GM21360 (cell line): ENCODE measurements at regions not wholly inside any gene's neighbourhood (a gene's known extent, or its start where the extent isn't known, plus 50 kb on each side); places are given as distances from the start of the nearest gene placed in this dataset.

Experiments
- ATAC-seq: cut with Tn5 transposase; IDR thresholded peaks from one replicate; pipeline ENCODE4 v1.9.1; 2021; ENCODE audit warnings: mild to moderate bottlenecking, moderate library complexity; ENCODE audit not compliant: unreplicated experiment

DNA sequence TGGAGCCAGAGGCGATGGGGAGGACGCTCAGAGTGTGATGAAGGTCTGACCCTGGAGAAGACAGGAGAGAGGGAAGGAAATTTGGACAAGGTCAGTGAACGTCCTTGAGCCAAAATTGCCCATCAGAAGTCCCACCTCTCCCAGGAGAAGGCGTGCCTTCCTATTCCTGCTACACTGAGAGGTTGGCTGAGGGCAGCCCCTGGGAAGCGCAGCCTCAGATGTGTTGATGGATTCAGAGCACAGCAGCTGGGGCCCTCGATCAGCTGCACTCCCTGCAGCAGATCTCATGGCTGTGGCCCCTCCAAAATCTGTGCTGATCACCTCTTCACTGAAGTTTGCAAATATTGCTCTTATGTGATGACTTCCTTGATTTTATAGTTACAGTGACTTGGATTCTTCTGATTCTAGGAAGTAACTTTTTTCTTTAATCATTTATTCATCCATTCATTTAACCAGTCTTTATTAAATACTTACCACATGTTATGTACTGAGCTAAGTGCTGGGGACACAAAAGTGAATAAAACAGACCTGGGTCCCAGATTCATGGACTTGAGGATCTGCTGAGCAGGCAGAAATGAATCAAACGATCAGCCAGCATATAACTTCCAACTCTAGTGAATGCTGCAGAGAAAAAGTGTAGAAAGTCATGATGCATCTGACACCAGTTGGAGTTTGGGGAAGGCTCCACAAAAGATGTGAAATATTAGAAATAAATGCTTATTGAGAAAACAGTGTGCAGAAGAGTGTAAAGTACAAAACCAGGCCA, 69.6 kb upstream of the ARMC2 start:
- ATAC-seq = no peak

DNA sequence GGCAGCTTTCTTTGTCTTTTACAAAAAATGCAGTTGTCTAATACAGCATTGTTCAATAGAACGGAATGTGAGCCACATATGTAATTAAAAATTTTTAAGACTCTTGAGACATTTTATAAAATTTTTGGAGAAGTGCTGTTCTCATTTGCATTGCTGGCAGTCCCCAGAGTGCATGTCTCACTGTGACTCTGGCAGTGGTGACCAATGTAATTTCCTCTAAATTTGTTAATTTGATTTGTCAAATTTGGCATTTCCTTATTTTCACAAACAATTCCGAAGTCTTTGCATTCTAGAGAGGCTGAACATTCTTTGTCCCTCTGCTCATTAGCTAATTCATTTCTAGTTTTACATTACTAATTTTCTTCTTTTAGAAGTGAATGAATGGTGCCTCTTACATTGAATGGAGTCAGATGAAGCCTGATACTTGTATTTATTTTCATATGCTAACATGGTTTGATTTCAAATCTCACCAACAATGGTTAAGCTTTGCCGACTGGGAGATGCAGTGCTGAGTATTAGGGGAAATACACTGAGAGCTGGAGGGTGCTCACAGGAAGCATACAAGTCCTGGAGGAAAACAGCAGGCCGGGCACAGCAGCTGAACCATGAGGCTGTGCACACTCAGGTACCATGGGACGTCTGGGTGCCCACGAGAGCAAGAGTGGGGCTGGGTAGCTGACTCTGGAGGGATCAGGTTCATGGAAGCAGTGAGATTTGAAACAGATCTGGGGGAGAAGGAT, 68.5 kb upstream of the ARMC2 start:
- no peak for ATAC-seq

DNA sequence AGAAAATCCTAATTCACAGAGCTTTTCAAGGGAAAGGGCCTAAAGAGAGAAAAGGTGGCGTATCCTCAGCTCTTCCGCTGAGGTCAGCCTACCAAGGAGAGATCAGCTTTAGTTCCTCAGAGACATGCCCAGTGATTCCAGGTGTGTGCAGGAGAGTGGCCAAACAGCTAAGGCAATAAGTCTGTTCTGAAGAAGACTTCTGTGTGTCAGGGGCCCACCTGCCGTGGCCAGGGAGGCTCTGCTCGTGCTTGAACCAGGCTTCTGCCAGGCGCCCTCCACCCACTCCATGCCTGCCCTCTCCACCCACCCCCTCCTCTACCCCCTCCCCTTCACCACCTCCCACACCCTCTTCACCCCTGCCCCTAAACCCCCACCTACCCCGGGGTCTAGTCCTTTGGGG, 67.4 kb upstream of the ARMC2 start:
- ATAC-seq = no peak

DNA sequence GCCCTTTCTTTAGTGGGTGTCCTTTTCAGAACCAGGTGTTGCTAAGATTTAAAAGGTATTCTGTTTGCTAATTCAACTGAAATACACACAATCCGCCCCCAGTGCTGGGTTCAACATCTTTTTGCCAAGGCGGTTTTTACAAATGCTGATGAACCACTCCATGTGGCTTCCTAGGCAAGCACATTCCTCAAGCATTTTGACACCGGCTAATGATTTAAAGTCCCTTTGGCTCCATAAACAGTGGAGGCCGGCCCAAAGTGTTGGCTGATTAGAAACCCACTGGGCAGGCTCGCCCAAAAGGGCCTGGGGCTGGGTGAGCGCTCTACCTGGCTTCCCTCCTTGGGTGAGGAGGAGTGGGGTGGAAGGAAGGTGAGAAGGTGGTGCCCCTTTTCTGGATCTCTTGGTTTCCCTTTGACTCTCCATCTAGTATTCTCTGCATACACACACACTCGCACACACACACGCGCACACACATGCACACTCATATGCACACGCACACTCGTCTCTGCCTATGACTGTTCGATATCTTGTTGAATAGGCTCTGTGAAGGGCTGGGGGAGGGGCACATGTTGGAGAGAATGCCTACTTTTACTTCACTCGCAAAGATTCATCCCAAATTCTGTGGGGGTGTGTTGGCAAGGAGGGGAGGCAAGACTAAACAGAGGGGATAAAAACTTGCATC, 66.7 kb upstream of the ARMC2 start:
- ATAC-seq = no peak

DNA sequence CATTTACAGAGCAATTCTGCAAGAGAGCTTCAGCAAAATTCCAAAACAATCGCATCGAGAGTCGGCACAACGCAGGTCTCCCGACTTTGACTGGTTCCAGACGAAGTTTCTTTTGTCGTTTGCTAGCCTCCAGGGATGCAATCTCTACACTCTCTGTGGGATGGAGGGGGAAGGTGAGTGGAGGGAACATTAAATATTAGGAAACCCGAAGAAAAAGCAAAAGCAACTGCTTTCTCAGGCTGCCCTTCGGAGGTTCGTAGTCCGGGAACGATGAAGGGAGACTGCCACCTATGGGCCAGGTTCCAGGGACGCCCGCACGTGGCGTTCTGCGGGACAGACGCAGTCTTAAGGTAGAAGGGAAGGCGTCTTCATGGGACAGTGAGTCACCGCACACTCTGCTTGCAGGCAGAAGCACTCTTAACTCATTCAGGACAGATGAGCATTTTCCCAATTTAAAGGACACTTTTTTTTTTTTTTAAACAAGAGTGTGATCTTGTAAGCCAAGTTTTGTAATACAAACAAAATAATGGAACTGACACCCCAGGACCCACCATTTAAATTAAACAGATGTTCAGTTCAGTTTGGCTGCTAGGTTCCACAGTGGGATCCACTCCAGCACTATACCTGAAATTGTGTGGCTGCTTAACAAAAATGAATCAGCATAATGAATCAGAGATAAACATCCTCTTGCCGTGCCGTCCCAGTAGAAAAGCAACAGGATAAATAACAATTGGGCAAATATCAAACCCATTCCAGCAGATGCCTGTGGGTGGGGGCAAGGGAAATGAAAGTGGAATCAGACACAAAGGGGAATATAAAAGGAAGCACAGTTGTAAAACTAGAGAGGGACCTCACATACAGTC, 65.8 kb upstream of the ARMC2 start:
- peak; percentile 78 for ATAC-seq

DNA sequence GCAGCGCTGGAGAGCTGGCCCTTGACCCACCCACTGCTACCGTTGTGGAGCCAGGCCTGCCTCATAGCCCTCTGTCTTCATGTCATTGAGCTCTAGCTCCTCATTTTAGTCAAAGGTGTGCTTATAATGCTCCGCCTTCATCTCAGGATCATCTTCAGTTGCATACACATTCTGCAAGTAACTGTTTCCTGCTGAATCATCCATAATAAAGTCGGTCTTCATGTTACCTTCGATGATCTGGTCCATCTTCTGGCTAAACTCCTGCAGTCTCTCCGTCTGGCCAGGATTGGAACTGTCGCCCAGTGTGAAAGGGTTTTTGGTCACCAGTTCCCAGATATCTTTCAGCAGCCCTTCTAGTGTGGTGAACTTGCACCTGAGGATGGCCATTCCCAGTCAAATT, 62.6 kb upstream of the ARMC2 start:
- no peak for ATAC-seq

DNA sequence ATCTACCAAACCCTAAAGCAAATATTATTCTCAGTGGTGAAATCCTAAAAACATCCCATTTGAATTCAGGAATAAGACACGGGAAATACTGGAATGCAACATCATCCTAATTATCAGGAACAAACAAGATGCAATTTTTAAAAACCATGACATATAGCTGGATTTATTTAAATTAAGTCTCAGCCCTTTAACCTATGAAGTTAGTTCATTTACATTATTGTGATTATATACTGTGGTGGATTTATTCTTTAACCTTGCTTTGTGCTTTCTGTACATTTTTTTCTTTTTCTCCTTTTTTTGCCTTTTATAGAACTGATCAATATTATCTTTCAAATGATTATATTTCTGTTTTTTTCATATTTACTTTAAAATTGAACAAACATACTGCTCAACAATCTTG, 59.8 kb upstream of the ARMC2 start:
- ATAC-seq = no peak

DNA sequence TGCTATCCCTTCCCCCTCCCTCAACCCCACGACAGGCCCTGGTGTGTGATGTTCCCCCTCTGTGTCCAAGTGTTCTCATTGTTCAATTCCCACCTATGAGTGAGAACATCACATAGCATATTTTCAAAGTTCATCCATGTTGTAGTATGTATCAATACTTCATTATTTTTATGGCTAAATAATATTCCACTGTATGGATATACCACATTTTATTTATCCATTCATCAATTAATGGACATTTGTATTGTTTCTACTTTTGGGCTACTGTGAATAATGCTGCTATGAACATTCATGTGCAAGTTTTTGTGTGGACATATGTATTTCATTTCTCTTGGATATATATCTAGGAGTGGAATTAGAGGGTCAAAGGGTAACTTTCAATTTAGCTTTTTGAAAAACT, 58.7 kb upstream of the ARMC2 start:
- no peak for ATAC-seq

DNA sequence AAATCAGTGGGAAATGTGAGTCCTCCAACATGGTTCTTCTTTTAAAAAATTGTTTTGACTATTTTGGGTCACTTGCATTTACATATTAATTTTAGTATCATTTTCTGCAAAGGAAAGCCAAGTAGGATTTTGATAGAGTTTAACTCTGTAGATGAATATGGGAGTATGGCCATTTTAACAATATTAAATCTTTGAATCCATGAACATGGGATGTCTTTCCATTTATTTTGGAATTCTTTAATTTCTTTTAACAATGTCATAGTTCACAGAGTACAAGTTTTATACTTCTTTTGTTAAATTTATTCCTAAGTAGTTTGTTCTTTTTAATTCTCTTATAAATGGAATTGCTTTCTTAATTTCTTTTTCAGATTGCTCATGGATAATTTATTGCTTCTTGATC, 56.5 kb upstream of the ARMC2 start:
- no peak for ATAC-seq

DNA sequence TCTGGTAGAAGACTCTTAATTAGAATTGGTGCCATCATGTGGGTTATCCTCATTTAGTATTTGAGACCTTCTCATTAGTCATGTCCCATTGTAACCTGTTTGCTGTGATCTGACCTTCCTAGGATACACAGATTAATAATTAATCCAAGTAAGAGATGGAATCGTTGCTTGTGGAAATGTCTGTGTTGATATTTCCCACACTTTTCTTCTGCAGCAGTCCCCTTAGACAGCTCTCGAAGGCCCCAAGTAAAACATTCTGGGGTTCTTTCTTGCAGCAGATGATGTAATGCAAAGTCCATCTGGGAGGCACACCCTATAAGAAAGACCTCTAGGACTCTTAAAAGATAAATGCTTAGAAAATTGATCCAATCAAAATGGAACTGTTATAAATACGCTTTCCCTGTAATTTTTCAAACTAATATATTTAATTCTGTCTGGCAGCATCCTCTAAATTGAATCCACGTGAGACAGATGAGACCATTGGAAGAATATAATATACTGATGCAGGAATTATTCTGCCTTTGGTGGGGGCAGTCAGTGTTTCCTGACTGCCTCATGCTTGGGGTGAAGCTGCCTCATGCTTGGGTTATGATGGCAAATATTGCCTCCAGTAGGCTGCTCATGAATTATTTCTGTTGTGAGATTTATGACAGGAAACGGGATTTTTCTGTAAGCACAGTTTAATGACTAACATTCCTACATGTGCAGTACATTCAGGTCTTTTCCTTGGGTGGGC, 54.5 kb upstream of the ARMC2 start:
- no peak for ATAC-seq

DNA sequence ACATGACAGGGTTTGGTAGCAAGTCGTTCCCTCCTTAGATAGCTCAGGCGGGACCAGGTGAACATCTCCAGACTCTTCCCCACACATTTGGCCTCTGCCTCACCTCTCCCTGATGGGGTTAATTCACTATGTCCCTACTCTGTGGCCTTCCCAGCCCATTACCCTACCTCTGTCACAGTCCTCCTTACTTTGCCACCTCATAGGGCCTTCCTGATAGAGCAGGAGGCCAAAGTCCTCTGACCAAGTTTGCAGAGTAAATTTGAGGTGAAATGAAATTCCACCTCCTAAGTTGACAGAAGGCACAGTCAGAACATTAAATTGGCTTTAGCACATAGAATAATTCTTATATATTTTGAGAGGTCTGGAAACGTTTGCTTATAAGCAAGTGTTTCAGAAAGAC, 53.1 kb upstream of the ARMC2 start:
- ATAC-seq = no peak

DNA sequence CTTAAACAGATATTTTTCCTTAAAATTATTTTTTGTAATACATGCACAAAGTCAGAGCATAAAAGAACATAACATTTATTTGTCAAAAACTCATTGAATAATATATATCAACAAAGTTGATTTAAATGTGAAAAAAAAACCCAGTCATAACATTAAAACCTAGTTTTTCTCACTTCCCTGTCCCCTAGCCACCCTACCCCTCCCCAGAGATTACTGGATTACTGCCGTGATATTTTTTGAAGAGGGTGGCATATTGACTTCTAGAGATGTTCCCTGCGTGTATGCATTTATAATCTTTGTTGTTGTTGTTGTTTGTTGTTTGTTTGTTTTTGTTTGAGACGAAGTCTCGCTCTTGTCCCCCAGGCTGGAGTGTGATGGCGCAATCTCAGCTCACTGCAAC, 52.4 kb upstream of the ARMC2 start:
- ATAC-seq = no peak

DNA sequence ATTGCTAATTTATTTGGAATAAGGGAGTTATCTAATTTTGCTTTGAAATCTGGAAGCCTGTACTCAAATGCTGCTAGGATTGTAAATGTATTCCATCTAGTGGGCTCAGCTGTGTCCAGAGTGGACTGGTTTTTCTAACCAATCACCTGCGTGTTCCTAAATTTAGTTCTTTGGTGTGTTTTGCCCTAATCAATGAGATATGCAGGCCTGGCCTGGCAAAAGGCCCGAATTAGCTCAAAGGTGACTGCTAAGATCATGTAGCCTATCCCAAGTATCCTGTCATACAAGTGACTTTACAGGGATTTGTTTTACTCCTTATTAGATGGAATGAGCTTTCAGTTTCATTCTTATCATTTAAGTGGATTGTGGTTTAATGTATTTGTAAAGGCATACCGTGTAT, 51.3 kb upstream of the ARMC2 start:
- no peak for ATAC-seq

DNA sequence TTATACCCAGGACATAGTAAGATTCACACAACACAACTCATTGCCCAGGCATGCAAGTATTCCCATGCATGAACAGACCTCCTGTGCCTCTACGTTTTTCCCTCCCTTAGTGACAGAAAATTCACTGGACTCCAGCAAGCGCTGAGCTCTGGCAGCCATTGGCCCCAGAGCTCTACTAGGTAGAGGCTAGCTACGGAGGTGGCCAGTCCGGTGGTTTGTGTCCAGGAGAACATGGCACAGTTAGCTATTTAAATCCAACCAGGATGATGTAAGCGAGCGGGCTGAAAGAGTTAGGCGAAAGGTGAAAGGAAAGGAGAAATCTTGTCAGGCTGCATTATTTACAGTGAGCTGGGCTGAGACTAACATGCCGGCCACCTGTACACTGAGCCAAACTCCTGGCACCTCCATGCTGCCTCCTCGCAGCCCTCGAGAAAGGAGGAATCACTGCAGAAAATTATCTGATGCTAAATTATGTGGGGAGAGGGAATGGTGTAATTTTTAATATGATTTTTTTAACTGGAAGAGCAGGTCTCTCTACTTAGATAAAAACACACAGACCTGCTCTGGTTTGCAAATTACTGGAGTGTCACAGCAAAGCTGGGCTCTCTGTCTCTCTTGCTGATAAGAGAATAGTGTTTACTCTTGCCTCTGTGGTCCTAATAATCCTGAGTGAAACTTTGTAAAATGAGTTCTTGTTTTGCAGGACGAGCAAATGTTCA, 50.1 kb upstream of the ARMC2 start:
- no peak for ATAC-seq
